MM.1S (cell line): ENCODE measurements at regions not wholly inside any gene's neighbourhood (a gene's known extent, or its start where the extent isn't known, plus 50 kb on each side); places are given as distances from the start of the nearest gene placed in this dataset.

Experiments
- DNase-seq: peaks from one replicate; pipeline ENCODE4 v3.0.0-alpha.2; 2015
- H2AFZ ChIP-seq: fragments of 300-600 bp; sonication (generic); 2 replicates; pipeline ENCODE4 v1.6.0; 2016; ENCODE audit warnings: antibody characterized with exemption, low read length
- H3F3A ChIP-seq: fragments of 300-600 bp; sonication (generic); 2 replicates; pipeline ENCODE4 v1.6.1; 2016; ENCODE audit warnings: mild to moderate bottlenecking, antibody characterized with exemption, low read length, moderate library complexity, mixed read lengths; ENCODE audit not compliant: insufficient read depth
- H3K27ac ChIP-seq: fragments of 300-600 bp; sonication (generic); 2 replicates; pipeline ENCODE4 v1.5.1; 2016; ENCODE audit warnings: mild to moderate bottlenecking, low read length
- H3K27me3 ChIP-seq: fragments of 300-600 bp; sonication (generic); replicated peaks from 2 replicates; pipeline ENCODE4 v1.6.0; 2016; ENCODE audit warnings: low read length; ENCODE audit not compliant: insufficient read depth
- H3K36me3 ChIP-seq: fragments of 300-600 bp; sonication (generic); replicated peaks from 2 replicates; pipeline ENCODE4 v1.6.1; 2016; ENCODE audit warnings: mild to moderate bottlenecking, low read length, mixed read lengths; ENCODE audit not compliant: insufficient read depth
- H3K4me1 ChIP-seq: fragments of 300-600 bp; sonication (generic); 2 replicates; pipeline ENCODE4 v1.6.1; 2016; ENCODE audit warnings: low read length, mixed read lengths
- H3K4me2 ChIP-seq: fragments of 300-600 bp; sonication (generic); 2 replicates; pipeline ENCODE4 v1.6.0; 2016; ENCODE audit warnings: low read depth, low read length
- H3K4me3 ChIP-seq: fragments of 300-600 bp; sonication (generic); 2 replicates; pipeline ENCODE4 v1.5.1; 2016; ENCODE audit warnings: low read length, mixed read lengths
- H3K79me2 ChIP-seq: fragments of 300-600 bp; sonication (generic); 2 replicates; pipeline ENCODE4 v1.6.1; 2016; ENCODE audit warnings: mixed run types, low read length, mixed read lengths
- H3K9ac ChIP-seq: fragments of 300-600 bp; sonication (generic); 2 replicates; pipeline ENCODE4 v1.6.1; 2016; ENCODE audit warnings: low read length, mixed read lengths
- H3K9me2 ChIP-seq: fragments of 300-600 bp; sonication (generic); replicated peaks from 2 replicates; pipeline ENCODE4 v1.6.1; 2016; ENCODE audit warnings: mild to moderate bottlenecking, low read length, mixed read lengths; ENCODE audit not compliant: insufficient read depth
- H3K9me3 ChIP-seq: fragments of 300-600 bp; sonication (generic); replicated peaks from 2 replicates; pipeline ENCODE4 v1.6.1; 2016; ENCODE audit warnings: mild to moderate bottlenecking, low read length, mixed read lengths; ENCODE audit not compliant: insufficient read depth
- H4K20me1 ChIP-seq: fragments of 300-600 bp; sonication (generic); 2 replicates; pipeline ENCODE4 v1.6.1; 2016; ENCODE audit warnings: mild to moderate bottlenecking, low read length, moderate library complexity, mixed read lengths; ENCODE audit not compliant: insufficient read depth
- CTCF ChIP-seq: fragments of 300-600 bp; sonication (generic); IDR thresholded peaks from 2 replicates; pipeline ENCODE4 v1.5.1; 2016; ENCODE audit warnings: antibody characterized with exemption, low read length, mixed read lengths
- EZH2 ChIP-seq: fragments of 300-600 bp; sonication (generic); optimal IDR thresholded peaks from 2 replicates; pipeline ENCODE3; 2017; ENCODE audit warnings: low read depth, mild to moderate bottlenecking, antibody characterized with exemption, low read length, mixed read lengths
- EZH2phosphoT487 ChIP-seq: fragments of 300-600 bp; sonication (generic); IDR thresholded peaks from 2 replicates; pipeline ENCODE4 v1.6.1; 2018; ENCODE audit warnings: antibody characterized with exemption, low read length

GRCh38 chrX:2568125-2568524 is 67.3 kb upstream of the DHRSX start:
- TF ChIP-seq EZH2 = no peak
- TF ChIP-seq CTCF = no peak
- TF ChIP-seq EZH2phosphoT487 = no peak
- H4K20me1 ChIP-seq = no peaks in the 10 kb centered on the region
- H3K36me3 ChIP-seq = no peaks in the 10 kb centered on the region
- H2AFZ ChIP-seq = no peak overlapping the region
- H3K9me2 ChIP-seq = no peaks in the 10 kb centered on the region
- H3K4me2 ChIP-seq = no peak overlapping the region
- H3F3A ChIP-seq = no peaks in the 10 kb centered on the region
- no peaks in the 10 kb centered on the region for H3K27me3 ChIP-seq
- no peak for DNase-seq
- no peaks in the 10 kb centered on the region for H3K9me3 ChIP-seq
- H3K27ac ChIP-seq = no peak overlapping the region
- no peaks in the 10 kb centered on the region for H3K79me2 ChIP-seq
- no peak overlapping the region for H3K9ac ChIP-seq
- no peak overlapping the region for H3K4me3 ChIP-seq
- no peaks in the 10 kb centered on the region for H3K4me1 ChIP-seq

GRCh38 chrX:2566055-2566454 is 65.3 kb upstream of the DHRSX start:
- Histone ChIP-seq H3K4me1 (no peaks in the 10 kb centered on the region), H3K27me3 (no peaks in the 10 kb centered on the region), H4K20me1 (no peaks in the 10 kb centered on the region), H3K9me3 (no peaks in the 10 kb centered on the region), H3F3A (no peaks in the 10 kb centered on the region), H3K4me2 (no peak overlapping the region), H3K9me2 (no peaks in the 10 kb centered on the region), H3K36me3 (no peaks in the 10 kb centered on the region), H3K79me2 (no peaks in the 10 kb centered on the region), H3K9ac (no peak overlapping the region), H3K4me3 (no peak overlapping the region), H2AFZ (no peak overlapping the region), H3K27ac (no peak overlapping the region)
- DNase-seq = no peak
- TF ChIP-seq EZH2phosphoT487 = no peak

- Histone ChIP-seq H3K79me2 (no peaks in the 10 kb centered on the region), H3K27ac (no peak overlapping the region), H3K4me3 (no peak overlapping the region), H3K4me1 (no peaks in the 10 kb centered on the region), H4K20me1 (no peaks in the 10 kb centered on the region), H3K4me2 (no peak overlapping the region), H3K36me3 (no peaks in the 10 kb centered on the region), H3K9me2 (no peaks in the 10 kb centered on the region), H2AFZ (no peak overlapping the region), H3F3A (no peaks in the 10 kb centered on the region), H3K27me3 (no peaks in the 10 kb centered on the region), H3K9me3 (no peaks in the 10 kb centered on the region), H3K9ac (no peak overlapping the region)
- DNase-seq = no peak
- TF ChIP-seq CTCF (no peak), EZH2 (no peak), EZH2phosphoT487 (no peak)
Observed at GRCh38 chrX:2561456-2561855, 60.7 kb upstream of the DHRSX start.

GRCh38 chrX:2559124-2559523 is 58.3 kb upstream of the DHRSX start:
- TF ChIP-seq EZH2 (no peak), EZH2phosphoT487 (no peak), CTCF (no peak)
- H3K79me2 ChIP-seq = no peaks in the 10 kb centered on the region
- no peak overlapping the region for H2AFZ ChIP-seq
- no peaks in the 10 kb centered on the region for H3K27me3 ChIP-seq
- no peaks in the 10 kb centered on the region for H3K36me3 ChIP-seq
- H3K9me2 ChIP-seq = no peaks in the 10 kb centered on the region
- H3K4me3 ChIP-seq = no peak overlapping the region
- H3K4me1 ChIP-seq = no peaks in the 10 kb centered on the region
- H3K9ac ChIP-seq = no peak overlapping the region
- H4K20me1 ChIP-seq = no peaks in the 10 kb centered on the region
- no peaks in the 10 kb centered on the region for H3K9me3 ChIP-seq
- no peaks in the 10 kb centered on the region for H3F3A ChIP-seq
- H3K4me2 ChIP-seq = no peak overlapping the region
- DNase-seq = no peak
- H3K27ac ChIP-seq = no peak overlapping the region
